OCI-LY1 (cell line): ENCODE measurements at regions not wholly inside any gene's neighbourhood (a gene's known extent, or its start where the extent isn't known, plus 50 kb on each side); places are given as distances from the start of the nearest gene placed in this dataset.

ENCODE experiments used
- EZH2 ChIP-seq: fragments of 200-600 bp; sonication (generic), shearing (Covaris generic); IDR thresholded peaks from 2 replicates; pipeline ENCODE4 v1.8.0; 2017; ENCODE audit warnings: borderline replicate concordance, mixed run types, mild to moderate bottlenecking, antibody characterized with exemption, low read length, moderate library complexity, mixed read lengths
- TF ChIP-seq, protein P1 (sequence below): fragments of 200-600 bp; sonication (generic), shearing (Covaris generic); IDR thresholded peaks from 2 replicates; pipeline ENCODE4 v1.5.1; 2017; ENCODE audit warnings: mild to moderate bottlenecking, antibody characterized with exemption, low read length, moderate library complexity, mixed read lengths

DNA sequence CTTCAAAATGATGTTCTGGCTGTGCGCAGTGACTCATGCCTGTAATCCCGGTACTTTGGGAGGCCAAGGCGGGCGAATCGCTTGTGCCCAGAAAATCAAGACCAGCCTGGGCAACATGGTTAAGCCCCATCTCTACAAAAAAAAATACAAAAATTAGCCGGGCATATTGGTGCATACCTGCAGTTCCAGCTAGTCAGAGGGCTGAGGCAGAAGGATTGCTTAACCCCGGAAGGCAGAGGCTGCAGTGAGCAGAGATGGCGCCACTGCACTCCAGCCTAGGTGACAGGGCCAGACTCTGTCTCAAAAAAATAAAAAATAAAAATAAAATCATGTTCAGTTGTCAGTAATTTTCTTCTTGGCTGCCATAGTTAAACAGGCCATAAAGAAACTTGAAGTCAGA is 245.9 kb upstream of the USP15 start:
- TF ChIP-seq EZH2, result no peak
- TF ChIP-seq, protein P1, sequence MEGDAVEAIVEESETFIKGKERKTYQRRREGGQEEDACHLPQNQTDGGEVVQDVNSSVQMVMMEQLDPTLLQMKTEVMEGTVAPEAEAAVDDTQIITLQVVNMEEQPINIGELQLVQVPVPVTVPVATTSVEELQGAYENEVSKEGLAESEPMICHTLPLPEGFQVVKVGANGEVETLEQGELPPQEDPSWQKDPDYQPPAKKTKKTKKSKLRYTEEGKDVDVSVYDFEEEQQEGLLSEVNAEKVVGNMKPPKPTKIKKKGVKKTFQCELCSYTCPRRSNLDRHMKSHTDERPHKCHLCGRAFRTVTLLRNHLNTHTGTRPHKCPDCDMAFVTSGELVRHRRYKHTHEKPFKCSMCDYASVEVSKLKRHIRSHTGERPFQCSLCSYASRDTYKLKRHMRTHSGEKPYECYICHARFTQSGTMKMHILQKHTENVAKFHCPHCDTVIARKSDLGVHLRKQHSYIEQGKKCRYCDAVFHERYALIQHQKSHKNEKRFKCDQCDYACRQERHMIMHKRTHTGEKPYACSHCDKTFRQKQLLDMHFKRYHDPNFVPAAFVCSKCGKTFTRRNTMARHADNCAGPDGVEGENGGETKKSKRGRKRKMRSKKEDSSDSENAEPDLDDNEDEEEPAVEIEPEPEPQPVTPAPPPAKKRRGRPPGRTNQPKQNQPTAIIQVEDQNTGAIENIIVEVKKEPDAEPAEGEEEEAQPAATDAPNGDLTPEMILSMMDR, result no peak
